Type B pancreatic cell (in vitro differentiated cells): ENCODE measurements at regions not wholly inside any gene's neighbourhood (a gene's known extent, or its start where the extent isn't known, plus 50 kb on each side); places are given as distances from the start of the nearest gene placed in this dataset.

Source experiments
- DNase-seq: peaks from one replicate; pipeline ENCODE4 v3.0.0; 2021; ENCODE audit warnings: mixed read lengths; ENCODE audit not compliant: unreplicated experiment; ENCODE audit errors: extremely low spot score
- H3K27ac Mint-ChIP-seq: 2 replicates; pipeline ENCODE4 v1.8.0; 2021; ENCODE audit warnings: mild to moderate bottlenecking, mixed read lengths
- H3K27me3 Mint-ChIP-seq: 2 replicates; pipeline ENCODE4 v1.8.0; 2021; ENCODE audit warnings: mixed read lengths
- H3K36me3 Mint-ChIP-seq: 2 replicates; pipeline ENCODE4 v1.8.0; 2021; ENCODE audit warnings: mixed read lengths
- H3K4me1 Mint-ChIP-seq: one replicate; pipeline ENCODE4 v1.8.0; 2021; ENCODE audit warnings: mixed read lengths; ENCODE audit not compliant: unreplicated experiment
- H3K4me3 Mint-ChIP-seq: 2 replicates; pipeline ENCODE4 v1.8.0; 2021; ENCODE audit warnings: mild to moderate bottlenecking, mixed read lengths
- H3K9me3 Mint-ChIP-seq: 2 replicates; pipeline ENCODE4 v1.8.0; 2021; ENCODE audit warnings: mixed read lengths
- CTCF ChIP-seq: fragments of 200-600 bp; sonication (generic); conservative IDR thresholded peaks from 2 replicates; pipeline ENCODE4 v1.5.0; 2021; ENCODE audit warnings: antibody characterized with exemption, mild to moderate bottlenecking

- Mint-ChIP-seq H3K27me3 (no peaks in the 10 kb centered on the region), H3K27ac (no peak overlapping the region), H3K4me3 (no peak overlapping the region), H3K36me3 (no peaks in the 10 kb centered on the region), H3K4me1 (no peaks in the 10 kb centered on the region), H3K9me3 (peaks cover 7% of the 10 kb centered on the region)
- TF ChIP-seq CTCF: no peak
- DNase-seq: no peak
Observed at GRCh38 chr21:28444557-28444956, 548.1 kb downstream of the LTN1 start.

GRCh38 chr21:28444111-28444510 is 548.6 kb downstream of the LTN1 start:
- Mint-ChIP-seq H3K4me3 (no peak overlapping the region), H3K4me1 (no peaks in the 10 kb centered on the region), H3K27me3 (no peaks in the 10 kb centered on the region), H3K27ac (no peak overlapping the region), H3K36me3 (no peaks in the 10 kb centered on the region), H3K9me3 (peaks cover 7% of the 10 kb centered on the region)
- no peak for TF ChIP-seq CTCF
- no peak for DNase-seq

GRCh38 chr21:28442624-28443023 is 550.1 kb downstream of the LTN1 start:
- DNase-seq: no peak
- H3K27ac Mint-ChIP-seq: no peak overlapping the region
- H3K36me3 Mint-ChIP-seq: no peaks in the 10 kb centered on the region
- no peaks in the 10 kb centered on the region for H3K4me1 Mint-ChIP-seq
- H3K27me3 Mint-ChIP-seq: no peaks in the 10 kb centered on the region
- peaks cover 7% of the 10 kb centered on the region for H3K9me3 Mint-ChIP-seq
- TF ChIP-seq CTCF: no peak
- H3K4me3 Mint-ChIP-seq: no peak overlapping the region

GRCh38 chr21:28442085-28442484 is 550.6 kb downstream of the LTN1 start:
- no peak for TF ChIP-seq CTCF
- H3K9me3 Mint-ChIP-seq: peaks cover 7% of the 10 kb centered on the region
- H3K4me3 Mint-ChIP-seq: no peak overlapping the region
- H3K36me3 Mint-ChIP-seq: no peaks in the 10 kb centered on the region
- no peak overlapping the region for H3K27ac Mint-ChIP-seq
- no peaks in the 10 kb centered on the region for H3K27me3 Mint-ChIP-seq
- no peak for DNase-seq
- no peaks in the 10 kb centered on the region for H3K4me1 Mint-ChIP-seq

- Mint-ChIP-seq H3K4me3 (no peak overlapping the region), H3K27ac (no peak overlapping the region), H3K36me3 (no peaks in the 10 kb centered on the region), H3K9me3 (peaks cover under 1% of the 10 kb centered on the region), H3K4me1 (no peaks in the 10 kb centered on the region), H3K27me3 (no peaks in the 10 kb centered on the region)
- no peak for DNase-seq
- no peak for TF ChIP-seq CTCF
Observed at GRCh38 chr21:28439788-28440187, 552.9 kb downstream of the LTN1 start.

- Mint-ChIP-seq H3K4me1 (no peaks in the 10 kb centered on the region), H3K9me3 (no peaks in the 10 kb centered on the region), H3K27me3 (no peaks in the 10 kb centered on the region), H3K4me3 (no peak overlapping the region), H3K36me3 (no peaks in the 10 kb centered on the region), H3K27ac (no peak overlapping the region)
- DNase-seq: no peak
- no peak for TF ChIP-seq CTCF
Observed at GRCh38 chr21:28439251-28439650, 553.4 kb downstream of the LTN1 start.
